Liver (tissue), 8 donors: ENCODE measurements at regions not wholly inside any gene's neighbourhood (a gene's known extent, or its start where the extent isn't known, plus 50 kb on each side); places are given as distances from the start of the nearest gene placed in this dataset.

Experiments
- DNase-seq: peaks from one replicate; pipeline ENCODE4 v3.0.0-alpha.2; 2017; ENCODE audit warnings: low spot score
- H3K27ac ChIP-seq, 2 donors: one replicate each; pipeline ENCODE4 v1.7.0; 2013; ENCODE audit warnings: inconsistent platforms in 2 of 2, low read length in 2 of 2, control low read depth in 1 of 2, low read depth in 1 of 2, mild to moderate bottlenecking in 1 of 2
- H3K27me3 ChIP-seq, 4 donors: one replicate each; pipeline versions ENCODE4 v1.6.1 to v1.7.0; 2013; ENCODE audit warnings: low read length in 3 of 4, inconsistent platforms in 1 of 4, mild to moderate bottlenecking in 1 of 4, moderate library complexity in 1 of 4; ENCODE audit not compliant: control insufficient read depth in 4 of 4, insufficient read depth in 4 of 4
- H3K36me3 ChIP-seq, 4 donors: one replicate each; pipeline versions ENCODE4 v1.6.1 to v1.7.0; 2013; ENCODE audit warnings: low read length in 3 of 4, mild to moderate bottlenecking in 3 of 4, low read depth in 1 of 4, moderate library complexity in 1 of 4; ENCODE audit not compliant: control insufficient read depth in 4 of 4, insufficient read depth in 3 of 4
- H3K4me1 ChIP-seq, 4 donors: one replicate each; pipeline versions ENCODE4 v1.6.1 to v1.7.0; 2013; ENCODE audit warnings: low read length in 3 of 4, mild to moderate bottlenecking in 3 of 4, moderate library complexity in 1 of 4; ENCODE audit not compliant: control insufficient read depth in 4 of 4, insufficient read depth in 4 of 4
- H3K4me3 ChIP-seq, 3 donors: one replicate each; pipeline versions ENCODE4 v1.6.1 to v1.7.0; 2013; ENCODE audit warnings: low read length in 3 of 3, control low read depth in 1 of 3, low read depth in 1 of 3, mild to moderate bottlenecking in 1 of 3
- H3K9ac ChIP-seq, 2 donors: one replicate each; pipeline ENCODE4 v1.7.0; 2013; ENCODE audit warnings: low read length in 2 of 2, mild to moderate bottlenecking in 2 of 2, moderate library complexity in 2 of 2, control low read depth in 1 of 2, low read depth in 1 of 2
- H3K9me3 ChIP-seq, 4 donors: one replicate each; pipeline versions ENCODE4 v1.6.1 to v1.7.0; 2013; ENCODE audit warnings: low read length in 3 of 4; ENCODE audit not compliant: control insufficient read depth in 4 of 4
- ATF3 ChIP-seq: IDR thresholded peaks from 2 replicates; pipeline ENCODE4 v1.6.1; 2016; ENCODE audit warnings: antibody characterized with exemption
- CTCF ChIP-seq: fragments of 150-350 bp; IDR thresholded peaks from 2 replicates; pipeline ENCODE4 v1.5.1; 2017; ENCODE audit warnings: improper control_type of control experiment, low read depth, low read length; ENCODE audit not compliant: missing input control
- EGR1 ChIP-seq, 2 donors: IDR thresholded peaks; 2 replicates each; pipeline ENCODE4 v1.6.1; 2016 to 2018; ENCODE audit warnings: antibody characterized with exemption in 2 of 2, low read depth in 2 of 2
- FOXA1 ChIP-seq: IDR thresholded peaks from 2 replicates; pipeline ENCODE4 v1.6.1; 2016; ENCODE audit warnings: antibody characterized with exemption
- FOXA2 ChIP-seq: IDR thresholded peaks from 2 replicates; pipeline ENCODE4 v1.6.1; 2016; ENCODE audit warnings: antibody characterized with exemption
- GABPA ChIP-seq, 2 donors: IDR thresholded peaks in 1 of 2; conservative IDR thresholded peaks in 1 of 2; 2 replicates each; pipeline ENCODE4 v1.6.1; 2016; ENCODE audit warnings: antibody characterized with exemption in 2 of 2, mild to moderate bottlenecking in 1 of 2, moderate library complexity in 1 of 2
- HNF4A ChIP-seq, 2 donors: conservative IDR thresholded peaks; 2 replicates each; pipeline ENCODE4 v1.6.1; 2016; ENCODE audit warnings: antibody characterized with exemption in 2 of 2, mild to moderate bottlenecking in 2 of 2
- HNF4G ChIP-seq: IDR thresholded peaks from 2 replicates; pipeline ENCODE4 v1.6.1; 2016; ENCODE audit warnings: antibody characterized with exemption
- JUND ChIP-seq, 2 donors: IDR thresholded peaks; 2 replicates each; pipeline ENCODE4 v1.6.1; 2016; ENCODE audit warnings: antibody characterized with exemption in 2 of 2
- MAX ChIP-seq: IDR thresholded peaks from 2 replicates; pipeline ENCODE4 v1.6.1; 2016; ENCODE audit warnings: antibody characterized with exemption
- NR2F2 ChIP-seq: IDR thresholded peaks from 2 replicates; pipeline ENCODE4 v1.6.1; 2016; ENCODE audit warnings: antibody characterized with exemption
- REST ChIP-seq: IDR thresholded peaks from 2 replicates; pipeline ENCODE4 v1.6.1; 2016; ENCODE audit warnings: antibody characterized with exemption, mild to moderate bottlenecking
- TAF1 ChIP-seq: conservative IDR thresholded peaks from 2 replicates; pipeline ENCODE4 v1.6.1; 2016; ENCODE audit warnings: antibody characterized with exemption, mild to moderate bottlenecking
- ZBTB33 ChIP-seq: IDR thresholded peaks from 2 replicates; pipeline ENCODE4 v1.6.1; 2016; ENCODE audit warnings: antibody characterized with exemption
- WGBS: extraction: QIAGEN DNeasy Blood & Tissue Kit; methylation state at CpG from one replicate; pipeline ENCODE4 v1.1.7; 2013; 5-methylcytosine and 5-hydroxymethylcytosine counted together
- donor health status: healthy.
- donor health status: healthy.
- donor health status: healthy.
- donor health status: healthy.
- donor health status: healthy.

GRCh38 chr2:147173189-147173581 lies 671.6 kb upstream of the ACVR2A start:
- TF ChIP-seq NR2F2: no peak
- no peak for TF ChIP-seq ATF3
- TF ChIP-seq FOXA2: no peak
- TF ChIP-seq GABPA (IDR thresholded peaks at IDR 0.05 in 1 of 2, conservative IDR thresholded peaks at IDR 0.05 in 1 of 2): no peak
- no peak for TF ChIP-seq TAF1
- no peak for TF ChIP-seq HNF4A (conservative IDR thresholded peaks at IDR 0.05)
- H3K4me3 ChIP-seq: no peak overlapping the region
- no peaks in the 10 kb centered on the region for H3K4me1 ChIP-seq
- no peak overlapping the region for H3K27ac ChIP-seq
- no peak overlapping the region for H3K9ac ChIP-seq
- no peaks in the 10 kb centered on the region for H3K36me3 ChIP-seq
- 33% methylated on average over 1 of the region's 1 CpG for WGBS
- H3K9me3 ChIP-seq: no peaks in the 10 kb centered on the region
- DNase-seq: no peak
- no peaks in the 10 kb centered on the region for H3K27me3 ChIP-seq

- Histone ChIP-seq H3K27me3 (no peaks in the 10 kb centered on the region), H3K27ac (no peak overlapping the region), H3K4me1 (no peaks in the 10 kb centered on the region), H3K36me3 (no peaks in the 10 kb centered on the region), H3K9me3 (no peaks in the 10 kb centered on the region), H3K9ac (no peak overlapping the region), H3K4me3 (no peak overlapping the region)
- WGBS: 76% methylated on average over 9 of the region's 9 CpGs
- no peak for DNase-seq
- TF ChIP-seq ZBTB33: no peak
- TF ChIP-seq TAF1: no peak
- no peak for TF ChIP-seq REST
- no peak for TF ChIP-seq MAX
- TF ChIP-seq FOXA1: no peak
- no peak for TF ChIP-seq CTCF
- no peak for TF ChIP-seq EGR1 (IDR thresholded peaks at IDR 0.05; ENCODE audit: low read depth in 2 of 2)
- no peak for TF ChIP-seq HNF4G
- no peak for TF ChIP-seq JUND (IDR thresholded peaks at IDR 0.05)
- no peak for TF ChIP-seq HNF4A (conservative IDR thresholded peaks at IDR 0.05)
- TF ChIP-seq FOXA2: no peak
Observed at GRCh38 chr2:147172493-147173188, 672.2 kb upstream of the ACVR2A start.
